ENCODE measurements at regions not wholly inside any gene's neighbourhood (a gene's known extent, or its start where the extent isn't known, plus 50 kb on each side); places are given as distances from the start of the nearest gene placed in this dataset.

DNA sequence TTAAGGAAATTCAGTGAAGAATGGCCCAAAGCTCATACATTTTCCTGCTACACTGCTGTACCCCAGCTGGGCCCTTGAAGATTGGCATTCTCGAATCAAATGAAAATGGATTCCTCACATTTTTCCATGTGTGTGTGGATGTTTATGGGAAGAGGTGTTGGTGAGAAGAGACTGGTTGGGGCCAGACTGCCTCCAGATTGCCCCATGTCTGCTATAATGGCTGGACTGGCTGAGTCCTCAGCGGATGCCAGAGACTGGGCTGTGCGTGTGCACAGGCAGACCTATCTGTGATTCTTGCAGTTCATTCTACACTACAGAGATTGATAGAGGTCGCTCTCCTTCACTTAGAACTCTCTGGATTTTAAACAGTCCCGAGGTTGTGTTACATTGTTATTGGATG, 183.6 kb upstream of the GDF10 start:
- no peaks in the 10 kb centered on the region for H3K4me1 ChIP-seq (ENCODE audit: control insufficient read depth, insufficient read depth, low read length)
- no peaks in the 10 kb centered on the region for H3K36me3 ChIP-seq (ENCODE audit: control insufficient read depth, insufficient read depth, low read length)
- no CpG with 5 or more reads among the region's 5 CpGs for WGBS (ENCODE audit: insufficient coverage)
- DNase-seq = no peak
- no peaks in the 10 kb centered on the region for H3K9me3 ChIP-seq (replicated peaks; ENCODE audit: control insufficient read depth, low read depth, low read length)
- peaks cover 2% of the 10 kb centered on the region for H3K27me3 ChIP-seq (ENCODE audit: control insufficient read depth, insufficient read depth, low read length)
- H3K4me3 ChIP-seq (ENCODE audit: low read length) = no peak overlapping the region
- no peak overlapping the region for H3K27ac ChIP-seq (ENCODE audit: low read length)

DNA sequence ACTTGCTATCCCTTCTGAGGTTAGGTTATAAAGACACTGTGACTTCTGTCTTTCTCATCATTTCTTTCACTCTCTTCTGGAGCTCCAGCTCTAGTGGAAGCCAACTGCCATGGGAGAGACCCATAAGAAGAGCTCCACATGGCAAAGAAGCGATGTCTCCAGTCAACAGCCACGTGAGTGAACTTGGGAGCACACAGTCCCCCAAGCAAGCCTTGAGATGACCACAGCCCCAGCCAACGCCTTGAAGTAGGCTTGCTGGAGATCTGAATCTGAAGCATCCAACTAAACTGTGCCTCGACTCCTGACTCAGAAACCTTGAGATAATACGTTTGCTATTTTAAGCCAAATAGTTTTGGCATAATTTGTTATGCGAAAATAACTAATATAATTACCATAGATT, 181.7 kb upstream of the GDF10 start:
- H3K4me1 ChIP-seq (ENCODE audit: control insufficient read depth, insufficient read depth, low read length) = no peaks in the 10 kb centered on the region
- 100% methylated on average over 2 of the region's 6 CpGs for WGBS (ENCODE audit: insufficient coverage)
- H3K9me3 ChIP-seq (replicated peaks; ENCODE audit: control insufficient read depth, low read depth, low read length) = no peaks in the 10 kb centered on the region

DNA sequence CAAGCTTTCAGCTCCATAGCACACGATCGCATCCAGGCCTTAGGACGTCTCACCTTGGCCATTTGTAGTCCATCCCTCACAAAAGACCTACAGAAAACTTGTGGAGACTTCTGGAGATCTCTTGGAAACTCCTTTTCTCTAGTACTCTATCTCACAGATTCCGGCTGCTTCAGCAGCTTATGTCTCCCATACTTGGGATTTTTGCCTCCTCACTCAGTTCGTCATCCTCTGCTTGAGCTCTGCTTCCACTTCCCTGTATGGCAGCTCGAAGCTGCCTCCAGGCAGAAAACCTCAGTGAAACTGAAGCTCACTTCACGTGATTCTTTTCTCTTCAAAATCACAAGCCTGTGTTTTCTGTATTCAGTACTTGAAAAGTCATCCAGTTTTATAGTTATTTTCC, 178.7 kb upstream of the GDF10 start:
- Histone ChIP-seq H3K4me3 (ENCODE audit: low read length) (no peak overlapping the region), H3K4me1 (ENCODE audit: control insufficient read depth, insufficient read depth, low read length) (no peaks in the 10 kb centered on the region), H3K27me3 (ENCODE audit: control insufficient read depth, insufficient read depth, low read length) (peaks cover 2% of the 10 kb centered on the region), H3K9me3 (replicated peaks; ENCODE audit: control insufficient read depth, low read depth, low read length) (no peaks in the 10 kb centered on the region), H3K27ac (ENCODE audit: low read length) (no peak overlapping the region), H3K36me3 (ENCODE audit: control insufficient read depth, insufficient read depth, low read length) (no peaks in the 10 kb centered on the region)
- peak; percentile 54 for DNase-seq
- 74% methylated on average over 5 of the region's 7 CpGs for WGBS (ENCODE audit: insufficient coverage)

More for the DNA sequence above, 181.7 kb upstream of the GDF10 start:
- Histone ChIP-seq H3K27me3 (ENCODE audit: control insufficient read depth, insufficient read depth, low read length) (peaks cover 2% of the 10 kb centered on the region), H3K27ac (ENCODE audit: low read length) (no peak overlapping the region), H3K36me3 (ENCODE audit: control insufficient read depth, insufficient read depth, low read length) (no peaks in the 10 kb centered on the region), H3K4me3 (ENCODE audit: low read length) (no peak overlapping the region)
- DNase-seq = no peak

DNA sequence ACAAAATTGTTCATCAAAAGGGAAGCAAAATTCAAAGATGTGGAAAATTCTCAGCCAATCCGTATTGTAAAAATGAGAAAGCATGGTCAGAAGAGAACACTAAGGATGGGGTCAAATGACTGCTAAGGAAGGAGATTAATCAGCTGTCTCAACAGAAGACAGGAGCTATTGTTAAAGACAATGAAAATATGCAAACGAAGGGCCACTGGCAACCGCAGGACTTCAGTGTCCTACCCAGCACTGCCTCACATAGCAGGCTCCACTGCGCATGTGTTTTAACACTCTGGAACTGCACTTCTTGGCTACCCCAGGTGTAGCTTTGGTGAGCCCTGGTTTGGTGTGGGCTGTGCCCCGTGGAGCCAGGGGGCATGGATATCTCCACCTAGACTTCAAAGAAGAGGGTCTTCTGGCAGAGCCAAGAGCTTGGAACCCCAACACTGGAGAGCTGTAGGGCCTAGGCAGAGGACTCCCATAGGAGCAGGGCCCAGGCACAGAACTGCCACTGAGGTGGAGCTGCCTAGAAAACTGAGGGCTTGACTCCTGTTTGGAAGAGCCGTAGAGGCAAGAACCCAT, 176.2 kb upstream of the GDF10 start:
- Histone ChIP-seq H3K4me1 (ENCODE audit: control insufficient read depth, insufficient read depth, low read length) (no peaks in the 10 kb centered on the region), H3K4me3 (ENCODE audit: low read length) (no peak overlapping the region), H3K9me3 (replicated peaks; ENCODE audit: control insufficient read depth, low read depth, low read length) (no peaks in the 10 kb centered on the region), H3K27me3 (ENCODE audit: control insufficient read depth, insufficient read depth, low read length) (no peaks in the 10 kb centered on the region), H3K36me3 (ENCODE audit: control insufficient read depth, insufficient read depth, low read length) (no peaks in the 10 kb centered on the region), H3K27ac (ENCODE audit: low read length) (no peak overlapping the region)
- no peak for DNase-seq
- WGBS (ENCODE audit: insufficient coverage) = 90% methylated on average over 5 of the region's 6 CpGs

DNA sequence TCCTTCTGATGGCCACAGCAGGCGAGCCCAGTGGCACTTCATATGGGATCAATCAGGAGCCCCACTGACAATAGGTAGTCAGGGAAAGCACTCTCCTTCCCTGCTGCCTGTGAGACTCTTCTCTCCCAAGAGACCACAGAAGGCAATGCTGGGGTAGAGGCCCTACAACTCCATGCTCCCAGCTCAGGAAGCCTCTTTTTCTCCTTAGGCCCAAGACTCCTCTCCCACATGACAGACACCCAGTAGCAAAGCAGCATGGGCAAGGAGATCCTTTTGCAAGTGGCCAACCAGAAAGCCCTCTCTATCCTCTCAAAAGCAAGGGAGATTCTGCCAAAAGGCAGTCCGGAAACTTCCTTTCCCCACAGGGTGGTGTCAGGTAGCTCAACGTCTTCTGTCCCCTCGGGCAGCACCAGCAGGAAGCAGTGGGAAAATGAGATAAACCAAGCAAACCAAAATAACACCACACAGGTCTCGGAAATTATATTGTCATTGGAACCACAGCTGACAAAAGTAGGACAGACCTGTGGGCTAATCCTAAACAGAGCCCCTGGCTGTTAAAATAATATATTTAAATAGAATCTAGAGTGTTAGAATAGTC, 172.7 kb upstream of the GDF10 start:
- Histone ChIP-seq H3K4me1 (ENCODE audit: control insufficient read depth, insufficient read depth, low read length) (no peaks in the 10 kb centered on the region), H3K27ac (ENCODE audit: low read length) (no peak overlapping the region), H3K36me3 (ENCODE audit: control insufficient read depth, insufficient read depth, low read length) (no peaks in the 10 kb centered on the region), H3K9me3 (replicated peaks; ENCODE audit: control insufficient read depth, low read depth, low read length) (no peaks in the 10 kb centered on the region), H3K27me3 (ENCODE audit: control insufficient read depth, insufficient read depth, low read length) (no peaks in the 10 kb centered on the region), H3K4me3 (ENCODE audit: low read length) (no peak overlapping the region)
- no peak for DNase-seq
- no CpG with 5 or more reads among the region's 5 CpGs for WGBS (ENCODE audit: insufficient coverage)

DNA sequence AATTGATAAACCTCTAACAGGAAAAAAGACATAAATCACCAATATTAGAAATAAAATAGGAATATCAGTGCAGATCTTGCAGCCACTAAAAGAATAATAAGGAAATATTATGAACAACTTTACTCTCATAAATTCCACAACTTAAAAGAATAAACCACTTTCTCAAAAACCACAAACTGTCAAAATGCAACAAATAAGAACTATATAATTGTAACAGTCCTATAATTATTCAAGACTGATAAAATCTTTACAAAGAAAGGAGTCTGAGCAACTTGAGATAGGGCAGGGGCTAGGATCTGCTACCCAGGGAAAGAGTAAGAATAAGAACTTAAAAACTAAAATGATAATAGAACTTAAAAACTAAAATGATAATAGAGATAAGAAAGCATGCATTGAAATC, 169.5 kb upstream of the GDF10 start:
- Histone ChIP-seq H3K27me3 (ENCODE audit: control insufficient read depth, insufficient read depth, low read length) (no peaks in the 10 kb centered on the region), H3K36me3 (ENCODE audit: control insufficient read depth, insufficient read depth, low read length) (no peaks in the 10 kb centered on the region), H3K9me3 (replicated peaks; ENCODE audit: control insufficient read depth, low read depth, low read length) (no peaks in the 10 kb centered on the region), H3K27ac (ENCODE audit: low read length) (no peak overlapping the region), H3K4me1 (ENCODE audit: control insufficient read depth, insufficient read depth, low read length) (no peaks in the 10 kb centered on the region), H3K4me3 (ENCODE audit: low read length) (no peak overlapping the region)
- DNase-seq = no peak

DNA sequence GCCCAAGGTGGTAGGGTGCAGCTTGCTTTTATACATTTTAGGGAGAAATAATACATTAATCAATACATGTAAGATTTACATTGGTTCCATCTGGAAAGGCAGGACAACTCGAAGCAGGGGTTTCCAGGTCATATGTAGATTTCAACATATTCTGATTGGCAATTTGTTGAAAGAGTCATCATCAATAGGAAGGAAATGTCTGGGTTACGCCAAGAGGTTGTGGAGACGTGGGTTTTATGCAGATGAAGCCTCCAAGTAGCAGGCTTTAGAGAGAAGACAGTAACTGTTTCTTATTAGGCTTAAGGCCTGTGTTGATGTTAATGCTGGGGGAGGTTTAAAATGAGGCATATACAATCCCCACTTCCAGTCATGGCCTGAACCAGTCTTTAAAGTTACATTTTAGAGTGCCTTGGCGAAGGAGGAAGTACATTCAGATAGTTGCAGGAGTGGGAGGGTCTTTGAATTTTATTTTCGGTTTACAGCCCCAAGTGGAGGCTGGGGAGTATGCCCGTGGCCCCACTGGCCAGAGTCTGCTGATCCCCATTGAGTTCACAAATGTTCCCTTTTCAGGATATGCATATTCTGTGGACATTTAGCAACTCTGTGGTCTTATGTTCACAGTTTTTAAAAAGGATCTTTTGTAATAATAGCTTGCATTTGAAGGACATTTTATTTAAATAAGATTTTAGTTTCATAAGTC, 166.0 kb upstream of the GDF10 start:
- H3K4me3 ChIP-seq (ENCODE audit: low read length) = no peak overlapping the region
- WGBS (ENCODE audit: insufficient coverage) = 69% methylated on average over 4 of the region's 6 CpGs
- no peaks in the 10 kb centered on the region for H3K9me3 ChIP-seq (replicated peaks; ENCODE audit: control insufficient read depth, low read depth, low read length)
- no peaks in the 10 kb centered on the region for H3K27me3 ChIP-seq (ENCODE audit: control insufficient read depth, insufficient read depth, low read length)
- no peaks in the 10 kb centered on the region for H3K36me3 ChIP-seq (ENCODE audit: control insufficient read depth, insufficient read depth, low read length)
- no peaks in the 10 kb centered on the region for H3K4me1 ChIP-seq (ENCODE audit: control insufficient read depth, insufficient read depth, low read length)
- no peak for DNase-seq
- H3K27ac ChIP-seq (ENCODE audit: low read length) = no peak overlapping the region

DNA sequence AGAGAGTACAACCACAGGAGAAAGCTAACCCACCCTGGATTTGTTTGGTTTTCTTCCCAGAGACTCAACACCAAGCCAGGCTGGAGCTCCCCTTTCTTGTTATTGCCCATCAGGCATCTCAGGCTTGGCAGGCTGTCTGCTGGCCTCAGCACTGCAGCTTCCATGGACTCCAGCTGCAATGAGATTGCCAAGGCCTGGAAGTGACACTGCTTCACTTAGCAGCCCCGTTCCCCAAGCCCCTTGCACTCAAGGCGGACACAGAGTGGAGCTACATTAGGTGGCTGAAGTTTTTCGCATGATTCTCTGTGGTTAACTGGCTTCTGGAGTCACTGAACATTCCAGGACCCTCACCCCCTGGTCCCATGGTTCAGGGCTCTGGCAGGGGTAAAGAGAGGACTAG, 163.1 kb upstream of the GDF10 start:
- no peak overlapping the region for H3K27ac ChIP-seq (ENCODE audit: low read length)
- whole genome bisulfite sequencing (ENCODE audit: insufficient coverage) = 73% methylated on average over 2 of the region's 3 CpGs
- no peaks in the 10 kb centered on the region for H3K27me3 ChIP-seq (ENCODE audit: control insufficient read depth, insufficient read depth, low read length)
- H3K36me3 ChIP-seq (ENCODE audit: control insufficient read depth, insufficient read depth, low read length) = no peaks in the 10 kb centered on the region
- no peak overlapping the region for H3K4me3 ChIP-seq (ENCODE audit: low read length)
- H3K4me1 ChIP-seq (ENCODE audit: control insufficient read depth, insufficient read depth, low read length) = no peaks in the 10 kb centered on the region
- peak; percentile 36 for DNase-seq
- H3K9me3 ChIP-seq (replicated peaks; ENCODE audit: control insufficient read depth, low read depth, low read length) = no peaks in the 10 kb centered on the region

DNA sequence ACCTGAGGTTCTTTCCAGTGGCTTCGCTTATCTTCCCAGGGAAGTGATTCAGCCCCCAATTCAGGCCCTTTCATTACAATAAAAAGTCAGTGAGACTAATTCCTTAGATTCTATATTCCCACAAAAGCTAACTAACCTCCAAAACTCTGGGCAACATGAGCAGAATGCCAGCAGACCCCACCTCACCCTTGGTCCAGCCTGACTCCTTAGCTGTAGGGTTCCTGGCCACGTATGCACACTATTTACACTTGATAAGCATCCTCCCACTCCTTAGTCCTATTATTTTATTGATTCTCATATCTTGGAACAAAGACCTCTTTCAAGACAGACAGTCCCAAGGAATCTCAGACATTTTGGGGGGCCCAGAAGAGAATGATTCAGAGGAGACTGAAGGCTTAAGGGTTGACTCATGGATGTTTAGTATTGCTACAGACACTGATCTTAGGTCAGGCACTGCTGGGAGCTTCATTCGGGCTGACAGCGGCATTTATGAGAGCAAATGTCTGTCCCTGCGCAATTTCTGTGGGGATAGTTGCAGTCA, 162.6 kb upstream of the GDF10 start:
- DNase-seq = no peak
- H3K27ac ChIP-seq (ENCODE audit: low read length) = no peak overlapping the region

DNA sequence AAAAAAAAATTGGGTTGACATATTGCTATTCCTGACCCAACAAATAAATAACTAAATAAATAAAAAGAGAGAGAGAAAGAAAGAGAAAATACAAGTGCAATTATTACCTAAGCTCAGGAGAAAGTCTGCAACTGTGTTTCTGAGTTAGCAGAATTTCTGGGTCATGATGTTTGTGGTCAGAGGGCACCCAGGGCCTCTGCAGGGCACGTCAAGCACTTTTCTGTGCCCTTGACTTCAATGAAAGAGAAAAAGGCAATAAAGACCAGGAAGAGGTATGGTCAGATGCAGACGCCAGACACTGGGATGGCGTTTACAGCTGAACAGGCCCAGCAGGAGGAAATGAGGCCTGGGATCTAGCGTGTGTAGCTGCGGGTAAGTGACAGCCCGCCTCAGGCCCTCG, 160.9 kb upstream of the GDF10 start:
- H3K36me3 ChIP-seq (ENCODE audit: control insufficient read depth, insufficient read depth, low read length) = no peaks in the 10 kb centered on the region
- WGBS (ENCODE audit: insufficient coverage) = 73% methylated on average over 7 of the region's 7 CpGs
- DNase-seq = no peak
- no peaks in the 10 kb centered on the region for H3K9me3 ChIP-seq (replicated peaks; ENCODE audit: control insufficient read depth, low read depth, low read length)
- no peaks in the 10 kb centered on the region for H3K27me3 ChIP-seq (ENCODE audit: control insufficient read depth, insufficient read depth, low read length)
- no peak overlapping the region for H3K27ac ChIP-seq (ENCODE audit: low read length)
- no peaks in the 10 kb centered on the region for H3K4me1 ChIP-seq (ENCODE audit: control insufficient read depth, insufficient read depth, low read length)
- H3K4me3 ChIP-seq (ENCODE audit: low read length) = no peak overlapping the region

More for the DNA sequence above, 162.6 kb upstream of the GDF10 start:
- 83% methylated on average over 4 of the region's 5 CpGs for WGBS (ENCODE audit: insufficient coverage)
- no peak overlapping the region for H3K4me3 ChIP-seq (ENCODE audit: low read length)
- H3K4me1 ChIP-seq (ENCODE audit: control insufficient read depth, insufficient read depth, low read length) = no peaks in the 10 kb centered on the region
- no peaks in the 10 kb centered on the region for H3K27me3 ChIP-seq (ENCODE audit: control insufficient read depth, insufficient read depth, low read length)
- no peaks in the 10 kb centered on the region for H3K9me3 ChIP-seq (replicated peaks; ENCODE audit: control insufficient read depth, low read depth, low read length)
- no peaks in the 10 kb centered on the region for H3K36me3 ChIP-seq (ENCODE audit: control insufficient read depth, insufficient read depth, low read length)
